HCT116 (cell line): ENCODE measurements at regions not wholly inside any gene's neighbourhood (a gene's known extent, or its start where the extent isn't known, plus 50 kb on each side); places are given as distances from the start of the nearest gene placed in this dataset.

Experiments used
- ATAC-seq: fragments of 200-7000 bp; cut with Tn5 transposase; 2 replicates; pipeline ENCODE4 v1.9.1; 2020; ENCODE audit warnings: mild to moderate bottlenecking, moderate library complexity
- BruUV-seq: library from RNA; stranded (reverse); fragments of 400-500 nt; replicated peaks from 2 replicates; lab custom pipeline; 2021; lab: Mats Ljungman, UMichigan
- CTCF ChIA-PET: fragments of 300-600 bp; sonication (Branson Sonifier 250); formaldehyde crosslinking; loops from one replicate; lab custom pipeline; 2021; ENCODE audit warnings: antibody characterized with exemption; lab: Charles Lee
- POLR2A ChIA-PET: fragments of 300-600, 350-600 bp; sonication (Branson Sonifier 250); formaldehyde crosslinking; loops from one replicate; lab custom pipeline; 2021; ENCODE audit warnings: antibody characterized with exemption; lab: Charles Lee
- RAD21 ChIA-PET, 2 experiments: fragments of 300-600 bp; sonication (Branson Sonifier 250); formaldehyde crosslinking; loops; one replicate each; lab custom pipeline; 2023; ENCODE audit warnings: low total read pairs in 2 of 2; ENCODE audit not compliant: uncharacterized antibody in 2 of 2, unreplicated experiment in 2 of 2, low non-redundant PET in 1 of 2; lab: Charles Lee
- DNase-seq: peaks from one replicate; pipeline ENCODE4 v3.0.0-alpha.2; 2010; ENCODE audit warnings: low read depth, low spot score
- H2AFZ ChIP-seq: fragments of 200-600 bp; shearing (Covaris generic), sonication (generic); 2 replicates; pipeline ENCODE4 v1.6.1; 2017; ENCODE audit warnings: low read depth, mixed run types, mixed read lengths, antibody characterized with exemption, low read length; ENCODE audit not compliant: poor library complexity, severe bottlenecking
- H3K27ac ChIP-seq: 2 replicates; pipeline ENCODE4 v1.5.1; 2012; ENCODE audit warnings: low read depth, low read length
- H3K27me3 ChIP-seq: fragments of 200-600 bp; sonication (generic); 2 replicates; pipeline ENCODE4 v1.6.1; 2016; ENCODE audit warnings: mixed run types, low read length, mixed read lengths; ENCODE audit not compliant: insufficient read depth
- H3K36me3 ChIP-seq, 2 experiments: fragments of 200-500 bp in 1 of 2; fragments of 200-600 bp in 1 of 2; sonication (Bioruptor generic) in 1 of 2; sonication (generic) in 1 of 2; 2 replicates each; pipeline versions ENCODE4 v1.5.1 to v1.6.1; 2014 to 2016; ENCODE audit warnings: low read length in 2 of 2, inconsistent platforms in 1 of 2, mixed read lengths in 1 of 2, mixed run types in 1 of 2; ENCODE audit not compliant: insufficient read depth in 2 of 2, control insufficient read depth in 1 of 2
- H3K4me1 ChIP-seq, 2 experiments: fragments of 200-600 bp in 1 of 2; sonication (generic) in 1 of 2; 2 replicates each; pipeline versions ENCODE4 v1.5.1 to v1.6.1; 2012 to 2017; ENCODE audit warnings: low read length in 2 of 2, inconsistent platforms in 1 of 2, mild to moderate bottlenecking in 1 of 2, mixed read lengths in 1 of 2, mixed run types in 1 of 2, moderate library complexity in 1 of 2; ENCODE audit not compliant: insufficient read depth in 2 of 2, control insufficient read depth in 1 of 2
- H3K4me2 ChIP-seq: fragments of 200-600 bp; sonication (generic); 2 replicates; pipeline ENCODE4 v1.6.1; 2017; ENCODE audit warnings: mixed run types, low read length, mixed read lengths
- H3K4me3 ChIP-seq, 2 experiments: fragments of 200-600 bp in 1 of 2; sonication (generic) in 1 of 2; replicated peaks in 1 of 2; 2 replicates each; pipeline ENCODE4 v1.5.1; 2011 to 2016; ENCODE audit warnings: low read length in 2 of 2, control low read depth in 1 of 2, low read depth in 1 of 2, mild to moderate bottlenecking in 1 of 2, mixed read lengths in 1 of 2, mixed run types in 1 of 2
- H3K79me2 ChIP-seq: fragments of 200-600 bp; sonication (generic); 2 replicates; pipeline ENCODE4 v1.6.1; 2017; ENCODE audit warnings: mild to moderate bottlenecking, mixed run types, low read length, moderate library complexity, mixed read lengths; ENCODE audit not compliant: insufficient read depth
- H3K9ac ChIP-seq: fragments of 200-600 bp; sonication (generic); 2 replicates; pipeline ENCODE4 v1.6.1; 2016; ENCODE audit warnings: low read length, mixed read lengths
- H3K9me2 ChIP-seq: fragments of 200-600 bp; sonication (generic), shearing (Covaris generic); 2 replicates; pipeline ENCODE4 v1.6.1; 2017; ENCODE audit warnings: mixed run types, mild to moderate bottlenecking, moderate library complexity; ENCODE audit not compliant: insufficient read depth
- H3K9me3 ChIP-seq, 2 experiments: fragments of 200-500 bp in 1 of 2; fragments of 200-600 bp in 1 of 2; sonication (Bioruptor generic) in 1 of 2; sonication (generic) in 1 of 2; 2 replicates each; pipeline ENCODE4 v1.6.1; 2014 to 2017; ENCODE audit warnings: low read length in 2 of 2, mixed read lengths in 2 of 2, inconsistent platforms in 1 of 2, low read depth in 1 of 2, mild to moderate bottlenecking in 1 of 2, mixed run types in 1 of 2, moderate library complexity in 1 of 2; ENCODE audit not compliant: control insufficient read depth in 1 of 2, insufficient read depth in 1 of 2
- H4K20me1 ChIP-seq: fragments of 200-600 bp; sonication (generic), shearing (Covaris generic); 2 replicates; pipeline ENCODE4 v1.6.1; 2017; ENCODE audit warnings: mixed run types, mild to moderate bottlenecking, moderate library complexity; ENCODE audit not compliant: insufficient read depth
- CBX3 ChIP-seq: IDR thresholded peaks from 2 replicates; pipeline ENCODE4 v1.6.1; 2012; ENCODE audit warnings: low read depth
- CEBPB ChIP-seq: IDR thresholded peaks from 2 replicates; pipeline ENCODE4 v1.6.1; 2012; ENCODE audit warnings: low read depth
- CTCF ChIP-seq, 3 experiments: fragments of 200-600 bp in 1 of 3; sonication (generic) in 1 of 3; IDR thresholded peaks in 2 of 3; conservative IDR thresholded peaks in 1 of 3; 2 replicates each; pipeline ENCODE4 v1.5.1; 2012 to 2017; ENCODE audit warnings: low read depth in 2 of 3, low read length in 2 of 3, antibody characterized with exemption in 1 of 3, borderline replicate concordance in 1 of 3, control low read depth in 1 of 3, mild to moderate bottlenecking in 1 of 3, mixed read lengths in 1 of 3, mixed run types in 1 of 3, moderate library complexity in 1 of 3; ENCODE audit not compliant: insufficient read depth in 1 of 3
- EGR1 ChIP-seq: IDR thresholded peaks from 2 replicates; pipeline ENCODE4 v1.6.1; 2012; ENCODE audit warnings: low read depth
- ELF1 ChIP-seq: IDR thresholded peaks from 2 replicates; pipeline ENCODE4 v1.6.1; 2012; ENCODE audit warnings: low read depth, borderline replicate concordance
- FOSL1 ChIP-seq: IDR thresholded peaks from 2 replicates; pipeline ENCODE4 v1.6.1; 2012; ENCODE audit warnings: low read depth
- POLR2A ChIP-seq: IDR thresholded peaks from 2 replicates; pipeline ENCODE4 v1.7.0; 2011; ENCODE audit warnings: borderline replicate concordance; ENCODE audit not compliant: insufficient read depth, insufficient read length; ENCODE audit errors: extremely low read depth
- RAD21 ChIP-seq: IDR thresholded peaks from 2 replicates; pipeline ENCODE4 v1.6.1; 2012; ENCODE audit warnings: low read depth, mild to moderate bottlenecking
- SIN3A ChIP-seq: IDR thresholded peaks from 2 replicates; pipeline ENCODE4 v1.6.1; 2012; ENCODE audit warnings: low read depth
- SP1 ChIP-seq: IDR thresholded peaks from 2 replicates; pipeline ENCODE4 v1.6.1; 2012; ENCODE audit warnings: low read depth
- SRF ChIP-seq: IDR thresholded peaks from 2 replicates; pipeline ENCODE4 v1.6.1; 2012; ENCODE audit warnings: low read depth
- YY1 ChIP-seq: IDR thresholded peaks from 2 replicates; pipeline ENCODE4 v1.6.1; 2011; ENCODE audit warnings: low read length, low read depth, moderate library complexity, mild to moderate bottlenecking; ENCODE audit not compliant: insufficient replicate concordance; ENCODE audit errors: extremely low read depth
- ZFX ChIP-seq: fragments of 450-650 bp; IDR thresholded peaks from 2 replicates; pipeline ENCODE4 v1.6.1; 2017
- ZNF274 ChIP-seq: fragments of 200-500 bp; sonication (Bioruptor generic); IDR thresholded peaks from 2 replicates; pipeline ENCODE4 v1.6.1; 2014; ENCODE audit warnings: mild to moderate bottlenecking, low read depth, low read length, inconsistent platforms
- intact Hi-C: fragments of 100-400 bp; cut with micrococcal nuclease; formaldehyde crosslinking; loops from 2 replicates; pipeline ENCODE4 v1.10.0; 2022
- TF ChIP-seq, protein P1 (sequence below): IDR thresholded peaks from 2 replicates; pipeline ENCODE4 v1.6.1; 2012
- TF ChIP-seq, protein P2 (sequence below): IDR thresholded peaks from 2 replicates; pipeline ENCODE4 v1.6.1; 2011; ENCODE audit warnings: mild to moderate bottlenecking, low read length, moderate library complexity; ENCODE audit not compliant: insufficient replicate concordance; ENCODE audit errors: extremely low read depth
- TF ChIP-seq, protein P3 (sequence below): IDR thresholded peaks from 2 replicates; pipeline ENCODE4 v1.6.1; 2012

DNA sequence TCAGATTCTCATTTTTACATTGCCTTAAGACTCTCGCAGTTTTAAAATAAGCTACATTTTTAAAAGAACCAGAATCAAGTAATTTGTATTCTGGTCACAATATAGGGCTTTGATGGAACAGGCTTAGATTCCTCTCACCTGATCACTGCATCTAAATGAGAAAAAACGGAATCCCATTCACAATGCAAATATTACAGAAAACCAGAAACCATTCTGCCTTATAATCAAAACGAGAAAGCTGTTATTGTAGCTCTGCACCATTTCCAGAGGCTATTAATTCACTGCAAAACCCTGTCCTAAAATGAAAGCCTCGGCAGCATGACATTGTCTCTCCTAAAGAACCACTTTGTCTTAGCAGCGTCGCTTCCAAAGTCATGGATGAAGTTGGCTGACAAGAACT, 116.1 kb upstream of the ZNF366 start:
- H3K9me2 ChIP-seq: no peaks in the 10 kb centered on the region
- no peak for TF ChIP-seq EGR1
- TF ChIP-seq SRF: no peak
- TF ChIP-seq, protein P1, sequence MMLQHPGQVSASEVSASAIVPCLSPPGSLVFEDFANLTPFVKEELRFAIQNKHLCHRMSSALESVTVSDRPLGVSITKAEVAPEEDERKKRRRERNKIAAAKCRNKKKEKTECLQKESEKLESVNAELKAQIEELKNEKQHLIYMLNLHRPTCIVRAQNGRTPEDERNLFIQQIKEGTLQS: no peak
- no peak for TF ChIP-seq FOSL1
- TF ChIP-seq SIN3A: no peak
- no peak for TF ChIP-seq CTCF (IDR thresholded peaks at IDR 0.05 in 2 of 3, conservative IDR thresholded peaks at IDR 0.05 in 1 of 3; ENCODE audit: borderline replicate concordance in 1 of 3, insufficient read depth in 1 of 3, low read depth in 2 of 3, low read length in 2 of 3)
- TF ChIP-seq ZNF274: no peak
- TF ChIP-seq CEBPB: no peak
- no peak for TF ChIP-seq RAD21
- TF ChIP-seq ELF1: no peak
- TF ChIP-seq YY1: no peak
- TF ChIP-seq CBX3: no peak
- no peak for TF ChIP-seq ZFX
- TF ChIP-seq, protein P2, sequence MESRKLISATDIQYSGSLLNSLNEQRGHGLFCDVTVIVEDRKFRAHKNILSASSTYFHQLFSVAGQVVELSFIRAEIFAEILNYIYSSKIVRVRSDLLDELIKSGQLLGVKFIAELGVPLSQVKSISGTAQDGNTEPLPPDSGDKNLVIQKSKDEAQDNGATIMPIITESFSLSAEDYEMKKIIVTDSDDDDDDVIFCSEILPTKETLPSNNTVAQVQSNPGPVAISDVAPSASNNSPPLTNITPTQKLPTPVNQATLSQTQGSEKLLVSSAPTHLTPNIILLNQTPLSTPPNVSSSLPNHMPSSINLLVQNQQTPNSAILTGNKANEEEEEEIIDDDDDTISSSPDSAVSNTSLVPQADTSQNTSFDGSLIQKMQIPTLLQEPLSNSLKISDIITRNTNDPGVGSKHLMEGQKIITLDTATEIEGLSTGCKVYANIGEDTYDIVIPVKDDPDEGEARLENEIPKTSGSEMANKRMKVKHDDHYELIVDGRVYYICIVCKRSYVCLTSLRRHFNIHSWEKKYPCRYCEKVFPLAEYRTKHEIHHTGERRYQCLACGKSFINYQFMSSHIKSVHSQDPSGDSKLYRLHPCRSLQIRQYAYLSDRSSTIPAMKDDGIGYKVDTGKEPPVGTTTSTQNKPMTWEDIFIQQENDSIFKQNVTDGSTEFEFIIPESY: no peak
- no peak for TF ChIP-seq POLR2A
- TF ChIP-seq, protein P3, sequence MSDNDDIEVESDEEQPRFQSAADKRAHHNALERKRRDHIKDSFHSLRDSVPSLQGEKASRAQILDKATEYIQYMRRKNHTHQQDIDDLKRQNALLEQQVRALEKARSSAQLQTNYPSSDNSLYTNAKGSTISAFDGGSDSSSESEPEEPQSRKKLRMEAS: no peak
- TF ChIP-seq SP1: no peak

More for the DNA sequence above, 116.1 kb upstream of the ZNF366 start:
- Histone ChIP-seq H2AFZ (no peak overlapping the region), H3K36me3 (no peaks in the 10 kb centered on the region), H3K9me3 (no peaks in the 10 kb centered on the region), H3K4me3 (no peak overlapping the region), H3K4me2 (no peak overlapping the region), H3K27ac (no peak overlapping the region), H3K4me1 (no peaks in the 10 kb centered on the region), H3K9ac (no peak overlapping the region), H3K79me2 (no peaks in the 10 kb centered on the region), H3K27me3 (no peaks in the 10 kb centered on the region), H4K20me1 (no peaks in the 10 kb centered on the region)
- intact Hi-C loops: no loop called here
- POLR2A ChIA-PET: no interaction called here
- RAD21 ChIA-PET: no interaction called here
- ATAC-seq (no peak), DNase-seq (no peak)
- CTCF ChIA-PET: interaction anchor here (2.3 kb wide), 1 partner anchor 12 kb away, joined by 11 read pairs; no protein-coding TSS in a partner anchor
- no TSS peak for BruUV-seq
